ENCODE measurements at regions not wholly inside any gene's neighbourhood (a gene's known extent, or its start where the extent isn't known, plus 50 kb on each side); places are given as distances from the start of the nearest gene placed in this dataset.
A peak's percentile ranks its signal among the peaks of the same experiment; 100 is the strongest.
"Not testable (repeated sequence)": the region's sequence is repeated elsewhere in the genome, so short reads cannot be mapped to it uniquely, and the experiment has no call there.

GRCh38 chr13:28607187-28607955 is 51.6 kb upstream of the POMP start:
- DNase-seq (ENCODE audit: low read depth): no peak

- no peak for DNase-seq (ENCODE audit: low read depth)
These were observed 52.5 kb upstream of the POMP start for GRCh38 chr13:28606466-28606865.

GRCh38 chr13:28605147-28605546 is 53.8 kb upstream of the POMP start:
- not testable (repeated sequence) for DNase-seq (ENCODE audit: low read depth)

GRCh38 chr13:28603043-28603664 is 55.8 kb upstream of the POMP start:
- no peak for DNase-seq (ENCODE audit: low read depth)

- no peak for DNase-seq (ENCODE audit: low read depth)
These were observed 56.4 kb upstream of the POMP start for GRCh38 chr13:28602580-28602979.

- DNase-seq (ENCODE audit: low read depth): no peak
These were observed 57.3 kb upstream of the POMP start for GRCh38 chr13:28601581-28601980.

GRCh38 chr13:28597641-28598040 is 61.3 kb upstream of the POMP start:
- DNase-seq (ENCODE audit: low read depth): no peak

GRCh38 chr13:28590461-28590860 is 68.5 kb upstream of the POMP start:
- no peak for DNase-seq (ENCODE audit: low read depth)

GRCh38 chr13:28588296-28588695 is 70.6 kb upstream of the POMP start:
- no peak for DNase-seq (ENCODE audit: low read depth)

- DNase-seq (ENCODE audit: low read depth): no peak
These were observed 71.8 kb upstream of the POMP start for GRCh38 chr13:28587174-28587540.

GRCh38 chr13:28586439-28587173 is 72.3 kb upstream of the POMP start:
- no peak for DNase-seq (ENCODE audit: low read depth)

- no peak for DNase-seq (ENCODE audit: low read depth)
These were observed 73.4 kb upstream of the POMP start for GRCh38 chr13:28585561-28585960.

- DNase-seq (ENCODE audit: low read depth): peak; percentile 35
These were observed 74.0 kb upstream of the POMP start for GRCh38 chr13:28584873-28585381.

GRCh38 chr13:28583651-28584091 is 75.3 kb upstream of the POMP start:
- DNase-seq (ENCODE audit: low read depth): no peak

GRCh38 chr13:28582892-28583240 is 76.1 kb upstream of the POMP start:
- DNase-seq (ENCODE audit: low read depth): no peak

GRCh38 chr13:28582225-28582891 is 76.6 kb upstream of the POMP start:
- peak; percentile 32 for DNase-seq (ENCODE audit: low read depth)

- DNase-seq (ENCODE audit: low read depth): no peak
These were observed 77.5 kb upstream of the POMP start for GRCh38 chr13:28581451-28581850.

GRCh38 chr13:28579736-28580135 is 79.2 kb upstream of the POMP start:
- DNase-seq (ENCODE audit: low read depth): no peak

- DNase-seq (ENCODE audit: low read depth): no peak
These were observed 79.6 kb upstream of the POMP start for GRCh38 chr13:28579322-28579721.

- no peak for DNase-seq (ENCODE audit: low read depth)
These were observed 81.1 kb upstream of the FLT1 start for GRCh38 chr13:28576067-28576466.

GRCh38 chr13:28575200-28575599 is 80.3 kb upstream of the FLT1 start:
- no peak for DNase-seq (ENCODE audit: low read depth)

Measured in HT1080 (cell line).